ENCODE measurements at regions not wholly inside any gene's neighbourhood (a gene's known extent, or its start where the extent isn't known, plus 50 kb on each side); places are given as distances from the start of the nearest gene placed in this dataset.

DNA sequence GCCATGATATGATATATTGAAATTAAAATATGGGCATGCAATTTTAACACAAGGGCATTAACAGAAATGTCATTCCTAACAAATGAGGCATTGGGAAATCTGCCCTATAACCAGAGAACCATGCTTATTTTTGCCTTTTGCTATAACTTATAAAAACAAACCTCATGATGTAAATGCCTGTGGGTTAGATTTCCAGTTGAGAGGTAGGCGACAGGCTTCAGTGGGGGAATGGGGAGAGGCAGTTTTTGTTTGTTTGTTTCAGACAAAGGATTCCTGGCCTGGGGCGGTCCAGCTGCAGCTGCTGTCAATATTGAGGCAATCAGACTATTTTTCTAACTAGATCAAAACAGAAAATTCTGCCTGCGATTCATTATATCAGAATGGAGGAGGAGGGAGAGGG, 490.4 kb upstream of the CFAP20DC start:
- no peak for DNase-seq

DNA sequence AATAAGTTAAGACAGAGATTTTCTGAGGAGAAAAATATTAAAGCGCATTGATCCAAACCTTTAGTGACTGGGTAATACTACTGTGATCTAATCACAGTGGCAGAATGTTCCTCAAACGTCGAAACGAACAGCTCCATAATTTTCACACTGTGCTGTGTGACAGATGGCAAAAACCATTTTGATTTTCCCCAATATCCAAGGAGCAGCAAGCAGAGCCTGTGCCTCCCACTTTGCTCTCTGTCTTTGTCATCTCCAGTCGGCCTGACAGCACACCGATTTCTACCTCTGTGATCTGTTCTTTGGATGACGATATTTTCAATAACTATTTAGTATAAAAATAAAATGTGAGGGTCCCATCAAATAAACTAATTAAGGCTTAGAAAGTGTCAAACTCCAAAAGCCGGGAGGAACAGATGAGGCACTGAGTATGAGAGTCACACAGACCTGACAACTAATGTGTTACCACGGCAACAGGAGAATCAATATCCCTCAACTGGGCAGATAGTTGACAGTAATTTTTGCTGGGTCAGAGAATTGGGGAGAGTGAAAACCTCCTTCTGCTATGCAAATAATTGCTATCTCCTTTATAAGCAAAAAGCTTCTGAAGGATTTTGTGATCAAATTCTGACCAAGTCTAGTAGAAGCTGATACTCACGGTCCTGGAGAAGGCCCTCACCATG, 489.1 kb upstream of the CFAP20DC start:
- DNase-seq = no peak

DNA sequence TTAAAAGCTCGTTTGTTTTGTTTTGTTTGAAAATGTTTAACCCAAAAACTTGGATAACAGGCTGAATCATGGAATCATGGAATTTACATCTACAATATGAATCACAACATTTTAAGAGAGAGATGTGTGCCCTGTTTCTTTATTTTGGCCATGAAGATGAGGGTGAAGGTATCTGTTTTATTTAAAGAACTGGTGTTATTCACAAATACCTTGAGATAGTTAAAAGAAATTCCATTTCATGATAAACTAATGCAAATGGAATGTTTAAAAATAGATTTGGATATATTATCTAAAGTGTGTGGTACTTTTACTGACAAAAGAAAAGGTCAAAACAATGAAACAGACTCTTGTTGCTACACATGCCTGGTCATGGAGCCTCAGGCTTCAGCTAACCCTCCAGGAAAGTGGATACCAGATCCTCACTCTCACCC, 486.0 kb upstream of the CFAP20DC start:
- DNase-seq = no peak

DNA sequence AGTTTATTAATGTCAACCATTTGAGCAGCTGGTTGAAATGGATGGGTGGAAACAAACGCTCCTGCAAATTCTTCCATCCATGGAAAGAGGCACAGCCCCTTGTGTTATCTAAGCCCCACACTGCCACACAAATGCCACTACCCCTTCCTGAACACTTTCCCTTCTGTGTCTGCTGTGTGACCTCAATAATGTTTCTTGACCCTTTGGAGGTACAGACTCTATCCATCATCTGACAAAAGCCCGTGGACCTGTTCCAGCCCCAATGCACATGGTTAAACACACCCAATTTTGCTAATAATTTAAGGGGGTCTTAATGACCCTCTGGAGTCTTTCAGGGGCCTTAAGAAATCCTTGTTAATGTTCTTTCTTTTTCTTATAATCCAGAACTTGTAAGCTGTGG, 482.2 kb upstream of the CFAP20DC start:
- DNase-seq = no peak

DNA sequence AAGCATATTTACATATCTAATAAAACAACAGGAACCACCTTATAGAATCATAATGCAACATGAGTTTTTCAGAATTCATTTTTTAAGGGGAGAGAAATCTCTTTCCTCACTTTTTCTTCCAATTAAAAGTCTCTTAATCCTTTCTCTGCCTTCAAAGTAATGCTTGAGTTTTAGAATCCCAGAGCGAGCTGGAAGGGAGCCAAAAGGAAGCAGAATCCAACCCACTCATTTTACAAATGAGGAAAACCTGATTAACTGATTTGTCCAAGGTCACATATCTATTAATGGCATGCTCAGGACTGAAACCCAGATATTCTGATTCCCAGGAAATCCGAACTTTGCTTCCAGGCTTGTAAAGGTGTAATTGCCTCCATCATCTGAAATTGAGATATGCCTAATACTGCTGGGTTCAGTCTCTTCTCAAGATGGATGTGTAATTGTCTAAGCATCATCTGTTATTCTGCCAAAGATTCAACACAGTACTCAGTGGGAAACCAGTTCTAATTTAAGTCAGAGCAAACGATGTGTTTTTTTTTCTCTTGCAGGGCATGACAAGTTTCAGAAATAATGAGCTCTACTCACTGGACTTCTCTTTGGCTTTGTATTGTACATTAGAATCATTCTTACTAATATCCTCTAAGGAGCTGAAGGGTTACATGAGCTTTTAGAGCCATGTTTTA, 481.4 kb upstream of the CFAP20DC start:
- no peak for DNase-seq

DNA sequence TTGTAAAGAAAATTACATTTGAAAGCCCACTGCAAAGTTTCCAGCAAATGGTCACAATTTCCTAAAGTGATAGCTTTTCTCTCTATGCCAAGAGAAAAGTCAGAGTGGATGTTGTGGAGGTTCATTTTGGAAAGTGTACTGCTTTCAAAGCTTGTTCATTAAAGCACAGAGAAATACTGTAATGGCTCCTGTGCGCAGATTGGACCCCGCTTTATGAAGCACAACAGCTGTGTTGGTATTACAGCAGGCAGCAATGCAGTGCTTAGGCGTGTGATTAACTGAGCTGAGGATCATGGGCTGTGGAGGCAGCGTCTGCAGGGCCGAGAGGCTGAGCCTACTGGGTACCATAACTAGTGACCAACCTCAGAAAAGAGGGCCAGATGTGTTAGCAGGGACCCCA, 478.4 kb upstream of the CFAP20DC start:
- no peak for DNase-seq

DNA sequence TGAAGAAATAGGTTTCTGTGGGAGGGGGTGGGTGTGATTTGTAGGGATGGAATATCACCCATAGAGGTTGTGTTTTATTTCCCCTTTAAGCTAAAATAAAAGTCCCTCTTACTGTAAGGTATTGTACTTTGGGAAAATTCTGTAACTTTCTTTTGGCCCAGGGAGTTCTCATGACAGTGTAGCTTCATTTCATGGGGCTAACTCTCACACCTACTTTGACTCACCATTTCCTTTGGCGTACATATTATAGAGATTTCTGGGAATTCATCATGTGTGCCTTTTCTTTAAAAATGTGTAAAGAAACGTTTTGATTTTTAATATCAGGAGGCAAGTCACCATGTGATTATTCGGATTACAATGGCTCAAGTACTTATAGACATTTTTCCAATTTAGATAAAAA, 477.7 kb upstream of the CFAP20DC start:
- no peak for DNase-seq

DNA sequence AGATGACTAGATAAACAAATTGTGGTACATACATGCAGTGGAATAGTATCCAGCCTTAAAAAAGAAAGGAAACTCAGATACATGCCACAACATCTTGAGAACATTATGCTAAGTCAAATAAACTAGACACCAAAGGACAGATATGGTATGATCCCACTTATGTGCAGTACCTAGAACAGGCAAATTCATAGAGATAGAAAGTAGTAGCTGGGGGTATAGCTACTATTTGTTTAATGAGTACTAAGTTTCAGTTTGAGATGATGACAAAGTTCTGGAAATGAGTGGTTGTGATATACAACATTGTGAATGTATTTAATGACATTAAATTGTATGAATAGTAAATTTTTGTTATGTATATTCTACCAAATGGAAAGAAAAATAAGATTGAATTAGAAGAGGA, 477.2 kb upstream of the CFAP20DC start:
- DNase-seq = no peak

DNA sequence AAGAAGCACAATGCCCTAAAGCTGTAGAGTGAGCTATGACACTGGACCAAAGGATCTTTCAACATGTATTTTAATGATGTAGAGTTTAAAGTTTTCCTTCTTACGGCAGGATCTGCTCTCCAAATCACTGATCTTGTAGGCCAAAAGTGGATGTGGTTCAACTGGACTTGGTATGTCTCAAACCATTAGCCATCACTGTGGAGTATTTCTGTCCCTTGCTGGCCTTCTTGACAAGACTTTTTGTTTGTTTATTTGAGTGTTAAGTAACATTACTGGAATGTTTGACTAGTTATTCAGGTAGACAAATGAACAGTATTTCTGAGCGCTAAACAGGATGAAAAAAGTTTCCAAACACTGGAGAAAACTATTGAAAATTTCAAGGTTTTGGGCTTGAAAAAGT, 472.7 kb upstream of the CFAP20DC start:
- DNase-seq = no peak

DNA sequence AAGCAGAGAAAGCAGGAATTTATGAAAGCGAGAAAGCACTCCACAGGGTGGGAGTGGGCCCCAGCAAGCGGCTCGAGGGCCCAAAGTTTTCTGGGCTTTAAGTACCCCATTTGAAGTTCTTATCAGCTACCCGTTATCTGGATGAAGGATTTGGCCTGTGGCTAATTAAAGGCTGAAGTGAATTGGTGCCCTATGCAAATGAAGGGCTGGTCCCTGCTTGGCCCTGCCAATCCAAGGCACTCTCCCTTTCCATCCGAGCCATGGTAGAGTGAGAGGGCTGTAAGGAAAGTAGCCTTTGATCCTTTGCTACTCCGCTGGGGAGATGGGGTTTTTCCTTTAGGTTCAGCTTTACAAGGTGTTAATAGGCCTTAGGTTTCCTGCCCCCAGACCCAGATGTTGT, 469.3 kb upstream of the CFAP20DC start:
- no peak for DNase-seq

DNA sequence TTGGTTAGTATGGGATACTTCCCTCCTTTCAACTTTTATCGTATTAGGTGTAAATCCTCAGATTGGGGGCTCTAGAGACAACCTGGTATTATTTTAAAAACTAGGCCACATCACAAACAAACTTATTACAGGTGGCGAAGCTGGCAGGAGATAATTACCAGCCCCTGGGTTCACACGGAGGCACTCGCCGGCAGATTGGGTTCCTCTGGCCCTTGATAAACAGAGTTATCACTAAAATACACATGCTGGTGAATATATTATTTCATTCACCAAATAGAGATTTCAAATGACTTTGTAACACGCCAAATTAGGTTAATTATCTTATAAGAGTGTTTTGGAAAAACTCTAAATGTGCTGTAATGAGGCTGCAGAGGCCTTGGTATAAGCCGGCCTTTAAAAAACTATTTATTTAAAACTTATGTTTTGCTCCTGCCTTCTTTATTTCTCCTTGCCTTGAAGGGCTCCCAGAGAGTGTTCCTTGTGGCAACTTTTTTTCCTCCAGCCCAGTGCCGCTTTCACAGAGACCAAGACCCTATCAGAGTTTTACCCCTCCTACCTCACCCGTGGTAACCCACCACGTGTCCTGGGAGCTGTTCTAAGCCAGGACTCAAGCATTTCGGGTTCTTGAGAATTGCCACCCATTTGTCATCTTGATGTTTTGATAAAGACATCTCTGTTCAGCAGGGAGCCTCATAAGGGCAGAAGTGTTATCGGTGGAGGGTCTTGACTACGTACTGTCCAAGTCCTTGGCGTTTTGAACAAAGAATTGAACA, 468.6 kb upstream of the CFAP20DC start:
- DNase-seq = no peak

DNA sequence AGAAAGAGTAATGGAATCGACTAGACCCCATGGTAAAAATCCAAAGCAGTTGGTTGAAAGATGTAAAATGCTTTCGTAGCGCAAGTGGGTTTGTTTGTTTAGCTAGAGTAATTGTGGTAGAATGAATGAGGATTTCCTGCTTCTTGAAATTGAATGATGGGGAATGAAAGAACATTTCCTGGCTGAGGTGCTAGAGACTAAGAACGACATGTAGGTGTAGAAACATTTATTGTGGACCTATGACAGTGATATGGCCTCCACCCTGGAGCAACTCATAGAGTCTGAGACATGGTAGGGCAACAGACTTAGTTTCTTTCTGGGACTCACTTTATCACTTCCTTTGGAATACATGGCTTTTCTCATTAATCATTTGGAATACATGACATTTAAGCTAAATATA, 467.6 kb upstream of the CFAP20DC start:
- no peak for DNase-seq

DNA sequence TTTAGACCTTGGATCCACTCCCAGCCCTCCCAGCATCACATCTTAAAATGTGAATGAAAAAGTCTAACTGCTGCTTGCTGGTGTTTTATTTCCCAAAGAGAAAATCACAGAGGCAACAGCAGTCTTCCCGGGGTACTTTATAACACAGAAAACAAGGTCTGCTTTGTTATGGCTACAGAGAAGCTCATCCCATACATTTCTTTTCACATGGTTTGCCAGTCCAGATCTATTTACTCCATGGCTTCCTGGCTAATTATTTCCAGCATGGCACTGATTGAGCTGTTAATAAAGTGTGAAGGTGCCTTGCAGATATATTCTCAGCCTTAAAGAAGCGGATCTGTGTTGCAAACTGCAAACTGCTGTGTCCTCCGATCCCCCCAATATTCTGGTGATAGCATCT, 466.1 kb upstream of the CFAP20DC start:
- no peak for DNase-seq

DNA sequence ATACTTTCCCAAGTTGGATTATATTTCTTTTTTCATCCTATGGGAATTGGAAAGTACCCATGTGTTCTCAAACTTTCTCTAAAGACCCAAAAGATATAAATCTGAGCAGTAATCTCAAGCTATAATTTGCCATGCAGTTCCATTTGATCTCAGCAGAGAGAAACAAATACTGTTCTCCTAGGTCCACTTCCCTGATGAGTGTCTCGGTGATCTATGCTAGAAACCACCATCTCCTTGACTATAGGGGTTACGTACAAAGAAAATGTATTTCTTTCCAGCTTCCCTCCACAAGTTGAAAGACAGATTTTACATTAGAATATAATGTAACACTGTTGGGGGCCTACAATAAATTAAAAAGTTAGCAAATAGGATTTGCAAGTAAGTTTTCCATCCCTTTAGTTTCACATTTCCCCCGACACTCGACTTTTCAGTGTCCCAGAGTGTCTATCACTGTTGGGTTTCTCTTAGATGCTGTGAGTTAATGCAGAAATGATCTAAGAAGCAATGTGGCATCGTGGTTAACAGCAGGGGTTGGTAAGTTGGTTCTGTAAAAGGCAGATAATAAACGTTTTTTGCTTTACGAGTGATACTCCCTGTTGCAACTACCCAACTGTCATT, 465.1 kb upstream of the CFAP20DC start:
- no peak for DNase-seq

DNA sequence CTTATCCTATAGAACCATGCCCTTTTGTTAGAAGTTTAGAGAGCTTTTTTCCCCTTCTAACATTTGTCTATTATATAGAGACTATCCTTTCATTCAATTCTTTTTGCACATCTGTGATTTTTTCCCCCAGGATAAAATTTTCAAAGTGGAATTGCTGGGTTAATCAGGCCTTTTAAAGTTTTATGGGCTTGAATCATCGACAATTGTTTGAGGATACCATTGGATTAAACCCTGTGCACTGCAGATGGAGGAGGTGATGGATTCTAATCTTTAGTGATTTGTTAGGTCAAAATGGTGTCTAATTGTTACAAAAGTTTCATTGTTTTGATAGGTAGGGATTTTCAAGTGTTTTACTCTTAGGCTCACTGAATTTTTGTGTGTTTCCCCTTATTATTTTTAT, 463.7 kb upstream of the CFAP20DC start:
- DNase-seq = no peak

DNA sequence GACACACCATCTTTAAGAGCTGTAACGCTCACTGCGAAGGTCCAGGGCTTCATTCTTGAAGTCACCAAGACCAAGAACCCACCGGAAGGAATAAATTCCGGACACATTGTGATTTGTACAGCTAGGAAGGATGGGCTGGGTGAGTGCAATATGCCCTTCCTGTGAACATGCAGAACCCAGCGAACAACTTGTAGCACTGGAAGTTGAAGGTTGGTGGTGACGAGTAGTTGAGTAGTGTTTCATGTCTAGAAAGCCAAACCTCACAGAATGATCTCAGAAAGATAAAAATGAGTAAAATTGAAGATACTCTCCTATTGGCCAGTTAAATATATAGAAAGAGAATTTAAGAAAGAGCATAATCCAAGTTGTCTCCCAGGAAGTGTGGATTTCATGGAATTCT, 462.2 kb upstream of the CFAP20DC start:
- no peak for DNase-seq

DNA sequence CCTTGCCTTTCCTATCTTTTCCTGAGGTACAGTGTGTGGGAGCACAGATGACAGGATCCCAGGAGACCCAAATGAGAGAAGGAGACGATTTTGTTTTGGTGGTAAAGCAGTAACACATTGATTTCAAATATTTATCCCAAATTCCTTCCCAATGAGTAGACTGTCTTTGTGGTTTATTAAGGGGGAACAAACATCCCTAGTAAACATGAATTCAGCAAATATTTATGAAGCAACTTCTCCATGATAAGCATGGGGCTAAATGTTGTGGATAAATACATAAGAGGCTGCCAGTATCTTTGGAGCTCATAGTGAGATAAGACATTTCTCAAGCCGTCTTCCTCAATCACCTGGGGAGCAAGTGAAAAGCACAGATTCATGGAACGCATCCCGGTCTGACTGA, 460.8 kb upstream of the CFAP20DC start:
- no peak for DNase-seq

DNA sequence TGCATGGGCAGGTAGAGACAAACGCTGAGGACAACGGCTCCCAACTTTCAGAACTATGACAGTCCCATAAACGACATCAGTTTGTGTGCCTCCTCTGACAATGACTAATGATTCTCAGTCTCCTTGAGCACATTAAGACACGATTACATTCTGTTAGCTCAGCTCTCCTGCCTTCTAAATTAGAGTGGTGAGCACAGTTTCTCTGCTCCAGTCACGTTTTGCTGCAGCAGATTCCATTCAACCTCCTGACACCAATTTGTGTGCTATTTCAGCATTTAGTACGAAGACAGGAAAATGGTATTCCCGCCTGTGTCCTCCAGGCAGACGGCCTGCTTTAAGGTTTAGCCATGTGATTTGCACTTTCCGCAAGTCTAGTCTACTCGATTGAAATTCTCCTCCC, 458.4 kb upstream of the CFAP20DC start:
- DNase-seq = no peak

DNA sequence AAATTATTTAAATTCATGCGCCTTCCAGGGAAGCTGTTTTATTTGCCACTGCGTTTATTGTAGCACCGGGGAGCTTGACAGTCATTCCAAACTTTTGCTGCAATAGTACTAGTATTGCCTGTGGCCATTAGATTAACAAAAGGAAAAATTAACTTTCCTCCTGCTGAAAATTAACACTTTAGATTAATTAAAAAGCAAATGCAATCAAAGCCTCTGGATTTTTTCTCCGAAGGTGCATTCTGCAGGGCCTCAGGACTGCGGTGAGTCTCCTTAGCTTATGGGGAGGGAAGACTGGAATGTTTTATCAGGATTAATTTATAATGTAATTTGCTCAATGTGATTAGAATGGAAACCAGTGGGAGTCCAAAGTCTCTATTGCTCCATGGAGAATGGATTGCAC, 456.4 kb upstream of the CFAP20DC start:
- DNase-seq = no peak

DNA sequence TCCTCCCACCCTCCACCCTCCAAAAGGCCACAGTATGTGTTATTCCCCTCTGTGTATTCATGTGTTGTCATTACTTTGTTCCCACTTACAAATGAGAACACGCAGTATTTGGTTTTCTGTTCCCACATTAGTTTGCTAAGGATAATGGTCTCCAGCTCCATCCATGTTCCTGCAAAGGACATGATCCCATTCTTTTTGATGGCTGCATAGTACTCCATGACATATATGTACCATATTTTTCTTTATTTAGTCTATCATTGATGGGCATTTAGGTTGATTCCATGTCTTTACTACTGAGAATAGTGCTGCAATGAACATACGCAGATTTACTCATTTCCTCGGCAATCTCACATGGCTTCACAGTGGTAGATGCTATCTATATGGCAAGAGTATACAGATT, 453.6 kb upstream of the CFAP20DC start:
- DNase-seq = no peak

DNA sequence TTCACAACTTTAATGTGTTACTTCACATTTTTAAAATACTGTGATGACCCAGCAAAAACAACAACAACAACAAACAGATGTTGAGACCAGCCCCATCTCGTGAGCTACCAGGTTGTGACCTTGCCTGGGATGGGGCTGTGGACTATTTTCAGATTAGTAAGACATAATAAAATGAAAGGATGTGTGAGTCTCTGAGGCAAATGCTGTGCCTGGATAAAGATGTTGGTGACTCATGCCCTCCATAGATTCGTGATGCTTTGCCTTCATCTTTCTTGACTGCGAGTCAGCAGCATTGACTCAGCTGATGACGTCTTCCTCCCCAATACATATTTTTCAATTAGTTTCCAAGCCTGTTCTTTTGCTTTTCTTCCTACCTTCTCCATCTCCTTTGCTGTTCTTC, 453.0 kb upstream of the CFAP20DC start:
- no peak for DNase-seq

DNA sequence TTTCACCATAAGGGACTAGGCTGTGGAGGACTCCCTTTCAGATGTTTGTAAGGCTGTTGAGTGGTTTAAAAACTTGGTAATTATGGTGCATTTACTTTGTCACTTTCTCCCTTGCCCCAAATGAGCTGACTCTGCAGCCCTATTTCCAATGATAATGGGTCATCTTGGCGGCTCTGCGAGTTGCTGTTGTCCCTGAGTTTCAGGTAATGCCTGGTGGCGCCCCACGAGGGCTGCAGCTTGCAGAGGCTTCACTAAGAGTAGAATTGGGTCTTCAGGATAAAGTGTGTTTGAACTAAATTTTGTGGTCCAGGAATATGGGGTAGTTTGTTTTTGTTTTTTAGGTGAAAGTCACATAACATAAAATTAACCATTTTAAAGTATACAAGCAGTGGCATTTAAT, 450.1 kb upstream of the CFAP20DC start:
- DNase-seq = no peak

DNA sequence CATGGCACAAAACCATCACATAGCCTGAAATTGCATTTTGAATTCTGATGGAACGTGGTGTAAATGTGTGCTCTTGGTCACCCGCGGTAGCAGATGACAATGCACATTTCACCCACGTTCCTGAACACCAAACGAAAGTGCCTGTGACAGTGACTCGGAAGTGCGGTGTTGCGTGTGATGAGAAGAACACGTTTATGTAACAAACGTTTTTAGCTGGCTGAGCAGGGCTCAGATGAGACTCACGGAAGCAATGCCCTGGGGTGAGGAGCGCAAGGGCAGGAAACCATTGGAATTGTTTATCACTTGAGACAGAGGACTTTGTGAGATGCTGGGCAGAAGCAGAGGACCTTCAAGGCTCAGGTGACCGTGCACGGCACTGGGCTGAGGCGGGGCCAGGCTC, 449.2 kb upstream of the CFAP20DC start:
- no peak for DNase-seq

DNA sequence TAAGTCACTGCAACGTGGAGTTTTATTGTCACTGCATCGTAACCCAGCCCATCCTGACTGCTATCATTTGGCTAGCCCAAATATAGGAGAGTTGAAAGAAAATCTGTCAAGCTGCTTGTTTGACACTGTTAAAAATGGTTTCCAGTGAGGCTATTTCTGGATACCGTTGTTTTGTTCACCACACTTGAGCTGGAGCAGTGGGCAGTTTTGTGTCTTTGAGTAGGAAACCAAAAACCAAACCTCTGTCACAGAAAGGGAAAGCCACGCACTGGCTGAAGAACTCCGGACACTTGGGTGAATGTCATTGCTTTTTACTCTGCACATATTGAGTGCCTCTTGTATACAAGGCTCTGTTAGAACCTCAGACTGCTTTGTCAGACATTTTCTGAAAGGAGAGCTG, 446.4 kb upstream of the CFAP20DC start:
- DNase-seq = no peak

All from left hindlimb (tissue), 1 donor.